ENCODE measurements at regions not wholly inside any gene's neighbourhood (a gene's known extent, or its start where the extent isn't known, plus 50 kb on each side); places are given as distances from the start of the nearest gene placed in this dataset.

DNA sequence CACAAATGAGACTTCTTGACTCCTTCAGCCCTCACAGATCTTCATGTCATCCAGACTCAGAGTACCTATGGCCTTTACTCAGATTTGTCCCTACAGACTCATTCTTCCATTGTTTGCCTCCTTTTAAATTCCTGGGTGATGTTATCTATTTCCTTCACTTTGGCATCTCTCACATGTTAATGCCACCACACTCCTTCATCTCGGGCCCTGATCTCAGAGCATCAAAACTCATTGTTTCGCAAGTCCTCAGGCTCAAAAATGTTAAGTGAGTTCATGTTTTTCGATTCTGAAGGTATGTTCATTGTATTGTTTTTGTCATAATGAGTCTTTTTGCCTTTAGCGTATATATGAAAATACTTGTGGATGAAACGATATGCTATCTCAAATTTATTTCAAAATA, 62.3 kb upstream of the AHR start:
- no peak overlapping the region for H3K27ac ChIP-seq
- DNase-seq (no peak), ATAC-seq (no peak)
- H3K36me3 ChIP-seq, result no peaks in the 10 kb centered on the region
- TF ChIP-seq, protein P1, sequence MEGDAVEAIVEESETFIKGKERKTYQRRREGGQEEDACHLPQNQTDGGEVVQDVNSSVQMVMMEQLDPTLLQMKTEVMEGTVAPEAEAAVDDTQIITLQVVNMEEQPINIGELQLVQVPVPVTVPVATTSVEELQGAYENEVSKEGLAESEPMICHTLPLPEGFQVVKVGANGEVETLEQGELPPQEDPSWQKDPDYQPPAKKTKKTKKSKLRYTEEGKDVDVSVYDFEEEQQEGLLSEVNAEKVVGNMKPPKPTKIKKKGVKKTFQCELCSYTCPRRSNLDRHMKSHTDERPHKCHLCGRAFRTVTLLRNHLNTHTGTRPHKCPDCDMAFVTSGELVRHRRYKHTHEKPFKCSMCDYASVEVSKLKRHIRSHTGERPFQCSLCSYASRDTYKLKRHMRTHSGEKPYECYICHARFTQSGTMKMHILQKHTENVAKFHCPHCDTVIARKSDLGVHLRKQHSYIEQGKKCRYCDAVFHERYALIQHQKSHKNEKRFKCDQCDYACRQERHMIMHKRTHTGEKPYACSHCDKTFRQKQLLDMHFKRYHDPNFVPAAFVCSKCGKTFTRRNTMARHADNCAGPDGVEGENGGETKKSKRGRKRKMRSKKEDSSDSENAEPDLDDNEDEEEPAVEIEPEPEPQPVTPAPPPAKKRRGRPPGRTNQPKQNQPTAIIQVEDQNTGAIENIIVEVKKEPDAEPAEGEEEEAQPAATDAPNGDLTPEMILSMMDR (IDR thresholded peaks at IDR 0.05), result no peak
- H3K9me3 ChIP-seq, result no peaks in the 10 kb centered on the region
- H3K4me1 ChIP-seq, result peaks cover 7% of the 10 kb centered on the region
- no peak overlapping the region for H3K4me3 ChIP-seq
- no peaks in the 10 kb centered on the region for H3K27me3 ChIP-seq (ENCODE audit: low read depth)
- intact Hi-C loops (cut with DNase I), result no loop called here

DNA sequence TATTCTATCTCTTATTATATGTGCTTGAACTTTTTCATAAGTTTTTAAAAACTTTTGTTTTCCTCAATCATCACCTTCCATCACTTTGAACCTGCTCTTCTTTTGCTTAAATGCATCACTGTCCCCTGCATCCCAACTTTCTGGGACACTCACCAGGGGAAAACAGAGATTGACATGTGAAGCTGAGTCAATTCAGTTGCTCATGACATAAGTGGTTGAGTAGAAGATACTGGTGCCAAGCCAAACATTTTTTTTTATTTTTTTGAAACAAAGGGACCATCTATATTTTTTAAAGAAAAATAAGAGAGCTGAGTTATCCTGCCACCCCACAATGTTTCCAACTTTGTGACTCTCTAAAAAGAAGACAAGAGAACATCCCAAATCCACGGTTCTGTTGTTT, 61.8 kb upstream of the AHR start:
- ATAC-seq, result no peak
- no peak for DNase-seq
- no peaks in the 10 kb centered on the region for H3K27me3 ChIP-seq (ENCODE audit: low read depth)
- no peaks in the 10 kb centered on the region for H3K9me3 ChIP-seq
- intact Hi-C loops (cut with DNase I), result no loop called here
- H3K27ac ChIP-seq, result no peak overlapping the region
- H3K4me3 ChIP-seq, result no peak overlapping the region
- H3K4me1 ChIP-seq, result peaks cover 7% of the 10 kb centered on the region
- no peaks in the 10 kb centered on the region for H3K36me3 ChIP-seq
- TF ChIP-seq, protein P1 (IDR thresholded peaks at IDR 0.05), result no peak

DNA sequence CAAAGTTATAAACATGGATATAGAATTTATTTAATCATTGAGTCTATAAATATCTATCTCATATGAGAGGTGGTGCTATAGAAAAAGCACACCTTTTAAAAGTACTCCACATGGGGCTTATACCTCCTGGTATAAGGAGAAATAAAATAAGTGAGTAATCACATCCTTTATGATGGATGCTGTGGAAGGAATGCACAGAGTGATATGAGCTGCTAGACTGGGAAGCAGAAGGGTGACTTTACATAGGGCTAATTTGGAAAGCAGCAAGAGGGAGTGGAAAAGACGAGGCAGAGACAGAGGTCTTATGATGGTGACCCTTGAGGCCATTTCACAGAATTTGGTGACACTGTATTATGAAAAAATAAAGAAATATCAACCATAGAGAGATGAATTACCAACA, 59.4 kb upstream of the AHR start:
- H3K27me3 ChIP-seq (ENCODE audit: low read depth), result no peaks in the 10 kb centered on the region
- TF ChIP-seq, protein P1 (IDR thresholded peaks at IDR 0.05), result no peak
- ATAC-seq (no peak), DNase-seq (no peak)
- intact Hi-C loops (cut with DNase I), result no loop called here
- no peaks in the 10 kb centered on the region for H3K36me3 ChIP-seq
- no peak overlapping the region for H3K4me3 ChIP-seq
- H3K4me1 ChIP-seq, result peaks cover 7% of the 10 kb centered on the region
- H3K9me3 ChIP-seq, result no peaks in the 10 kb centered on the region
- no peak overlapping the region for H3K27ac ChIP-seq

DNA sequence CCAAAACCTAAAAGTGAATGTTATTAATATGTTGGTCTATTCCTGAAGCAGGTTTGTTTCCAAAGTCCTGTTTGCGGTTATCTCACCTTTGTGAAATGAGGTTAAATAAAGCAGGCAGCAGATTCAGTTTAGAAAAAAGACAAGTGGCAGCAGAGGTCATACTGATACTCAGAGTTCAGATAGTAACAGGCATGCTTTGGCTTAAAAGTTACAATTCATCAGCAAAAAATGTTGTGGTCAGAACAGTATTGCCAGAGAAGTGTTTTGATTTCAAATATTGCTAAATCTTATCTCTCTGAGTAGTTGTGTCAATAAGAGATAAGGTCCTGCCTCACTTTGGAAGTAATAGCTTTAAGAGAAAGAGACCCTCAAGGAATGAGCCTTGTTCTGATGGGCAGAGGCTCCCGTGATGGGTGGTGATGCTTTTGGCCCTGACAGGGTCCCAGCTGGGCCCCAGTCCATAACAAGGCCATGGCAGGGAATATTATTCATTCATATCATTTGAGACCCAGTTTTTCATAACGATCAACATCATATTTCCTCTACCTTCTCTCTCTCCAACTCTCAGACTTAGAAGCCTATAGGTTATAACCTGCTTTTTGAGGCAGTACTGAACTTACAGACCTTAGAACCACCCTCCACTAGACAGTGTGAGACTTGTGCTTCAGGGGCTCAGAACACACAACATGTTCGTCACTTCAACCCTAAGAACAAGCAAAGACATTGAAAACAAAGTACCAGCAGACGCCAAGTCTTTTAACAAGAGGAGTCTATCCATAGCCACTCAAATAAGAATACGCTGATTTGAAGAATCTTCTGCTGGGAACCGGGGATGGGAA, 58.5 kb upstream of the AHR start:
- no peaks in the 10 kb centered on the region for H3K36me3 ChIP-seq
- H3K27ac ChIP-seq, result no peak overlapping the region
- no peaks in the 10 kb centered on the region for H3K9me3 ChIP-seq
- no peak overlapping the region for H3K4me3 ChIP-seq
- H3K27me3 ChIP-seq (ENCODE audit: low read depth), result no peaks in the 10 kb centered on the region
- TF ChIP-seq, protein P1 (IDR thresholded peaks at IDR 0.05), result no peak
- peak; percentile 63 to 92 for ATAC-seq
- intact Hi-C loops (cut with DNase I), result no loop called here
- no peak for DNase-seq
- H3K4me1 ChIP-seq, result peaks cover 7% of the 10 kb centered on the region

DNA sequence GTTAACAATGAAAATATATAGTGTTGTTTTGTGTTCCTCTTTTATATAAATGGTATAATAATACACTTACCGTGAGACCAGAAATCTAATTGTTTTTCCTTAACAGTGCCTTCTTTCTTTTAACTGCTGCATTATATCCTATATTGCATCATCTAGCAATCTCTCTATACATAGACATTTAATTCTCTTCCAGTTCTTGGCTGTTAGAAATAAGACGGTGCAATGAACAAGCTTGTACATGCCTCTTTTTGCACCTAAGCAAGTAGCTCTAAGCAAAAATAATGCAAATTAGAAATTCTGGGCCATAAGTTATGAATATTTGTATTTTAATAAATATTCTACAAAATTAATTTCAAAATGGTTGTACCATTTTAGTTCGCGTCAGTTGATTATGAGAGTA, 55.9 kb upstream of the AHR start:
- DNase-seq, result no peak
- H3K4me1 ChIP-seq, result peaks cover 7% of the 10 kb centered on the region
- H3K9me3 ChIP-seq, result no peaks in the 10 kb centered on the region
- intact Hi-C loops (cut with DNase I), result no loop called here
- no peak overlapping the region for H3K27ac ChIP-seq
- TF ChIP-seq, protein P1 (IDR thresholded peaks at IDR 0.05), result no peak
- H3K4me3 ChIP-seq, result no peak overlapping the region
- no peaks in the 10 kb centered on the region for H3K36me3 ChIP-seq
- no peaks in the 10 kb centered on the region for H3K27me3 ChIP-seq (ENCODE audit: low read depth)
- ATAC-seq, result no peak

All from lower lobe of right lung (tissue), 2 donors.